Activated T-cell treated with anti-CD3 and anti-CD28 coated beads for 24 hours (primary cell): ENCODE measurements at regions not wholly inside any gene's neighbourhood (a gene's known extent, or its start where the extent isn't known, plus 50 kb on each side); places are given as distances from the start of the nearest gene placed in this dataset.
"Not testable (repeated sequence)": the region's sequence is repeated elsewhere in the genome, so short reads cannot be mapped to it uniquely, and the experiment has no call there.

Source experiments
- DNase-seq: peaks from one replicate; pipeline ENCODE4 v3.0.0-alpha.2; 2020; ENCODE audit warnings: low read depth

GRCh38 chr4:106869551-106869950, 166.6 kb downstream of the DKK2 start:
- DNase-seq: no peak

DNA sequence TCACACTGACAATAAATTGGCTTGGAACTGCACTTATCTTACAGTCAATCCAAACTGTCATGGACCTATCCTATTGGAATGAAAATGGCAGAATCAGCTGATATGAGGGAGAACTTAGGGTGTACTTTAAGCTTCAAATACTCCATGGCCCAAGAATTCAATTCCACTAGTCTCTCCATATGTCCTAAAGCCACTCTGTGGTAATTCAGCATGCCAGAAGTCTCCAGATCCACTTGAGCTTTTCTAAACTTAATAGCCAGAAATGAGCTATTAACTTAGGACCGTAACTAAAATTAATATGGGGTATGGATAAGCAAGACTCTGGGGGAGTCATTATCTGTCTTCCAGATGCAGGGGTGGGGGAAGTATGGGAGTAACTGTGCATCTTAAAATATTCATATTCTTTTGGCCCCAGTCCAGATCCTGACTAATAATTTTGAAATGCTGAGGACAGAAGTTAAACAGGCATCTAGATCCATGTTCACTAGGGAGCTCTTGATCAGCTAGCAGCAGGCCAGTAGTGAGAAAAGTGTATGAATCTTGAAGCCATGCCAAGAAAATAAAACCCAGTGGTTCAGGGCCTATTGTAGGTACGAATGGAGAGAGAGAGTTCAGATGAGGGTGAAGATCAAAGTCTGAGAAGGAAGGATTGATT, 167.6 kb downstream of the DKK2 start:
- DNase-seq: no peak

GRCh38 chr4:106864231-106864630, 171.9 kb downstream of the DKK2 start:
- DNase-seq: no peak

- no peak for DNase-seq
Measured at GRCh38 chr4:106854569-106855351, 181.4 kb downstream of the DKK2 start.

DNA sequence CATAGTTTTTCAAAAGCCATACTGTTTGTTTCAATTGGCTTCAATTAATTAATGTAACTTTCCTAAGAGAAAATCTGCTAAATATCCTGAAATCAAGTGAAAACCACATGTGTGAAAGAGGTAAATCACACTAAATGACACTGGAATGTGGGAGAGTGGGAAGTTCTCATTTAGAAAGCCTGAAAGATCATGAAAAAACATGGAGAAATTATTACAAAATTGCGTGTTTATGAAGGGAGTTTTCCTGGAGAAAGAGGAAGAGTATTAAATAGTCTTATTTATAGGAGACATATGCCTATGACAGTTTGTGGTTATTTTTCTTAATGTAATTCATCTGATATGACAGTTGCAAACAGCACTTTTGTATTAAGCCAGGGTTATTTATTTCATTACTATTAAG, 183.7 kb downstream of the DKK2 start:
- DNase-seq: no peak

DNA sequence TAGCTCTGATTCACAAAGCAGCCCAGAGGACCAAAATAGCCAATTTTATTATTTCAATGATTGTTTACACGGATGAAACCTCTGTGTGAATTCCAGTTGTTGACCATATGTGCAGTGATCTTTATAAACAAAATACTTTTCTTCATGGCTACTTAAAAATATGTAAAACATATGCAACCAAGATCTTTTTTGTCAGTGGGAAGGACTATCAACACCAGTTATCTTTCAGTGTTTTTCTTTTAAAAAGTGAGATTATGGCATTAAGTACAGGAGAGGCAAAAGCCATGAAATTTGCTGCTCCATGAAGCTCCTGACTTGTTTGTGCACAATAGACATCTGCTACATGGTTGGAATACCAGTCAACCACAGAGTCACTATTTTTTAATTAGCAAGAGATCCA, 184.4 kb downstream of the DKK2 start:
- no peak for DNase-seq

- DNase-seq: no peak
Measured at GRCh38 chr4:106850691-106851090, 185.4 kb downstream of the DKK2 start.

- no peak for DNase-seq
Measured at GRCh38 chr4:106835919-106836318, 200.2 kb downstream of the DKK2 start.

GRCh38 chr4:106830879-106831278, 205.2 kb downstream of the DKK2 start:
- DNase-seq: no peak

DNA sequence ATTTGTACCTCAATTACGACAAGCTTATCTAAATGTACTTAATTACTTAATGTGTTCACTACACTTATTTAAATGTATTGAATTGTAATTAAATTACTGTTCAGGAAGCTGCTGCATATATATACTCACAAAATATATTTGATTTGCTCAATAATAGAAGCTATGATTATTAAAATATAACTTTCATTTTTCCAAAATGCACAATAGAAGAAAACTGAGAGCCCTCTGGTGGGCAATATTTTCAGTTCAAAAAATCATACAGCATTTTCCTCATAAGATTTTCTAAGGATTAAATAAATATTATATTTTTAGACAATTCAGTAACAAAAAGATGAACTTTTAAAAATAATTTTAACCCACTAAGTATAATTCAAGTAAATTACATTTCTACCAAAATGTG, 217.3 kb downstream of the DKK2 start:
- DNase-seq: no peak

DNA sequence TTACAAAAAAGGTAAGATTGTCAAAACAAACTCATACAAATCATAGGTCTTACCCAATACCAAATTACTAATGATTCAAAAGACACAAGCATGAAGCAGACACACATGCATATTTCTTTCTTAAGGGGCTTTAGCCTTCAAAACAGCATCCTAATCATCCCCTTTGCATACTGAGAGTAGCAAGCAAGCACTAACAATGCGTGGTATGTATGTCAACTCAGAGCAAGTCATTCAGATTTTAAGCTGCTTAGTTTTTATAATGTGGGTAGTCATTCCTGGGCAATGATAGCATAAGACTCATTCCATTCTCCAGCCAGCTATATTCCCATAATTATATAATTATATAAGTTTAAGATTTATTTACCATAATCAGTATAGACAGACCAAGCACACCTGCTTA, 219.6 kb downstream of the DKK2 start:
- no peak for DNase-seq

DNA sequence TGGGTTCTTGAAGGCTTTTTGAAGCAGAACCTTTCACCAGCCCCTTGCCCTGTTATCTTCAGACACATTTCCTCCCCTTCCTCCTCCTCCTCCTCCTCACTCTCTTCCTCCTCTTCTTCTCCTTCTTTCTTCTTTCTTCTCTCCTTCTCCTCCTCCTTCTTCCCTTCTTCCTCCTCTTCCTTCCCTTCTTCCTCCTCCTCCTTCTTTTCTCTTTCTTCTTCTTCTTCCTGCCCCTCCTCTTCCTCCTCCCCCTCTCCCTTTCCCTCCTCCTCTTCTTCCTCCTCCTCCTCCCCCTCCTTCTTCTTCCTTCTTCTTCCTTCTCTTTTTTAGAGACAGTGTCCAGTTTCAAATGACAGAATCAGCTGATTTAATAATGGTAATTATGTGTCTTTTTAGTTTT, 226.0 kb downstream of the DKK2 start:
- no peak for DNase-seq

GRCh38 chr4:106809076-106809475, 227.0 kb downstream of the DKK2 start:
- no peak for DNase-seq

DNA sequence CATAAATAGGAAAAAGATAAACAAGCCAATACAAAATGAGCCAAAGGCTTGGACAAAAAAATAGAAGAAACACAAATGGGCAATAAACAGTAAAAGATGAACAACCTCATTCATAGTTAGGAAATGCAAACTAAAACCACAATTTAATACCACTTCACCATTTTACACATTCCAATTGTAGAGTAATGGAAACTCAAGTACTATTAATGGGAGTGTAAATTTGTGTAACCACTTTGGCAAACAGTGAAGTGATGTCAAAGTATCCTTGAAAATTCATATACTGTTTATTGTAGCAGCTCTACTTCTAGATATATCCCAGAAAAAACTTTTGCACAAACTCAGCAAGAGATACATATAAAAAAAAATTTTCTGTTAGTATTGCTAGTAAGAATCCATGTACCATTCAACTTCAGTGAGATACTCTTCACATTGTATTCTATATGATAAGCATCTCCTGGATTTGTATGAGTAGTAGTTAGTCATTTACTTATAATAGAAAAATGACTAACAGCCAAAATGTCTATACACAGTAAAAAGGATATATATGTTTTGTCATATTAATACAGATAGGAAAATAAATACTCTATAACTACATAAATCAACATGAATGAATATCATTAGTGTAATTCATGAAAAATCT, 229.8 kb downstream of the DKK2 start:
- DNase-seq: no peak

DNA sequence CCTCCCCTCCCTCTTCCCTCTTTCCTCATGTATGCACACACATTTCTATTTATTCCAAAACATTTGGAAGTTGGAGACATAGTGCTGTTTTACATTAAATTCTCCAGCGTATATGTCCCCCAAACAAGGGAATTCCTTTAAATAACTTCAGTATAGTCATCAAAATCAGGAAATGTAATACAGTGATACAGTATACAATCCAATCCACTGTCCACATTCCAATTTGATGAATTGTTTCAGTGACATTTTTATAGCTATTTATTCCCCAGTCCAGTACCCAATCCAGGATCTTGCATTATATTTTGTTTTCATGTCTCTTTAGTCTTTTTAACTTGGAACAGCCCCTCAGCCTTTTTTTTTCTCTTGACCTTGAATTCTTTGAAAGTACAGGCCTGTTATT, 233.0 kb downstream of the DKK2 start:
- no peak for DNase-seq

DNA sequence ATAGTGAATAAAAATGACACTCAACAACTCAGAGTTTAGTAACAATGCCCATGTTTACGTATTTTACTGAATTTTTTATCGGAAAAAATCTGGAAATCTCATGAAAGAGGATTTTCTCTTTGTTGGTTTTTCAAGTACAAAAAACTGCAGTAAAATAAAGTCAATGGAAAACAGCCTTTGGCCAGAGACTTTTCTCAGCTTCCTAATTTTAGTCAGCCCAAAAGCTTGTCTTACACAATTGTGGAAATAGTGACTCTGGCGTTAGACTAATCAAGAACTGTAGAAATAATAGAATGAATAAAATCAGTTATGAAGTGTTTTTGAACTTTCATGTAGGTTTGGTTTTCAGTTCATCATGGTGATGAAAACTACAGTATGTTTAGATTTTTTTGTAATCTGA, 234.7 kb downstream of the DKK2 start:
- no peak for DNase-seq

DNA sequence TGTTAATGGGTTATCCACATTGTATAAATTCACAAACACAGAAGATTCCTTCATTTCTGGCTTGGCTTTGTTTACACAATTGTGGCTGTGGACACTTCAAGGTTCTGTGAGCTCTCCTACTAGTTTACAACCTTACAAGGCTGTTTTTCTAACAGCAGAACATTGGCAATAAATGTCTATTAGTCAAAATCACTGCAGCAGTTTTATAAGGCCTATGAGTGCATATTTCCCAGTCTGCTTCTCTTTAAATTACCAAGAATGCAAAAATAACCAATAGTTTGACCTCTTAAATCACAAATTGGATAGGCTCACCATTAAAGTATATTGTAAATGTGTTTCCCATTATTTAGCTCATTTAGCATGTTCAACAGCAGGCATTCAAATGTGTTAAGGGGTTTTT, 239.2 kb downstream of the DKK2 start:
- no peak for DNase-seq

DNA sequence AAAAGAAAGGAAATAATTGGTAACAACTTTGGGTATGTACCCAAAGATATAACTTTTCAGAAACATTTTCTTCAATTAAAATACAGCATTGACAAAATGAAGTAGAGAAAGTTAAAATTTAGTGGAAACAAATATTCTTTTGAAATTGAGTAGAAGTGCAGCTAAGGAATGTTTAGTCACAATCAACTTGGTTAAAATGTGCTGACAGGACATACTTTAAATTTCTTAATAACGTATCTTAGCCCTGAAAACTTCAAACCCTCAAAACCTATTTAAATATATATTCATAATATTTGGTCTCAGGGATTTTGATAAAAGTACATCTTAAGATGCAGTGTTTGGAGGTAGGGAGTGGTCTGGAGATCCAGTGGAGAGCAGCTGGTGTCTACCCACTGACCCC, 240.8 kb downstream of the DKK2 start:
- DNase-seq: no peak

GRCh38 chr4:106793933-106794332, 242.2 kb downstream of the DKK2 start:
- no peak for DNase-seq

DNA sequence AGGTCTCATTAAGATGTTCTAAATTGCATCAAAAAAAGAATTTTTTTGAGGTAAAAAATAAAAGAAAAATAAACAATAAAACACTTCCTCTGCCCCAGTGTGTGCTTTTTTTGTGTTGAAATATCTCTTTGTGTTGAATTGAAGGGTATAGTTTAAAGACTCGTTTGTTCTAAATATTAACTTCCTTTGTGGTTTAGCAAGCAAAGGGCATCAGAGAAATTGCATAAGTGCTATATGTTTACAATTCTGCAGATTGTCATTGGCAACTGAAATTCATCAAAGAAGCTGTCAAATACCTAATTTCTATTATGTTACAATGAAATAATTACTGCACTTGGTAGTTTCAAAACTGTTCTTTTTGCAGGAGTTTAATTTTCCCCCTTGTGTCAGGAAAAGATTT, 260.5 kb downstream of the DKK2 start:
- DNase-seq: no peak

- DNase-seq: not testable (repeated sequence)
Measured at GRCh38 chr4:106774055-106774454, 262.1 kb downstream of the DKK2 start.

DNA sequence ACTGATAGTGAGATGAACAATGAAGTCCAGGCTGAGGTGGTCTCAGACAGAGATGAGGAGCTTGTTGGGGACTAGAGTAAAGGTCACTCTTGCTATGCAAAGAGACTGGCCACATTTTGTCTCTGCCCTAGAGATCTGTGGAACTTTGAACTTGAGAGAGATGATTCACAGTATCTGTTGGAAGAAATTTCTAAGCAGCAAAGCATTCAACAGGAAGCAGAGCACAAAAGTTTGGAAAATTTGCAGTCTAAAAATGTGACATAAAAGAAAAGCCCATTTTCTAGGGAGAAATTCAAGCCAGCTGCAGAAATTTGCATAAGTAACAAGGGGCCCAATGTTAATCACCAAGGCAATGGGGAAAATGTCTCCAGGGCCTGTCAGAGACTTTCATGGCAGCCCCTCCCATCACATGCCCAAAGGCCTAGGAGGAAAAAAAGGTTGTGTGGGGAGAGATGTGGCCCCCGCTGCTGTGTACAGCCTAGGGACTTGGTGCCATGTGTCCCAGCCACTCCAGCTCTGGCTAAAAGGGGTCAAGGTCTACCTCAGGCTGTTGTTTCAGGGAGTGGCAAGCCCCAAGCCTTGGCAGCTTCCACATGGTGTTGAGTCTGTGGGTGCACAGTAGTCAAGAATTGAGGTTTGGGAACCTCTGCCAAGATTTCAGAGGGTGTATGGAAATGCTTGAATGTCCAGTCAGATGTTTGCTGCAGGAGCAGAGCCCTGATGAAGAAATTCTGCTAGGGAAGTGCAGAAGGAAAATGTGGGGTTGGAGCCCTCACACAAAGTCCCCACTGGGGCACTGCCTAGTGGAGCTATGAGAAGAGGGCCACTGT, 262.8 kb downstream of the DKK2 start:
- DNase-seq: no peak

DNA sequence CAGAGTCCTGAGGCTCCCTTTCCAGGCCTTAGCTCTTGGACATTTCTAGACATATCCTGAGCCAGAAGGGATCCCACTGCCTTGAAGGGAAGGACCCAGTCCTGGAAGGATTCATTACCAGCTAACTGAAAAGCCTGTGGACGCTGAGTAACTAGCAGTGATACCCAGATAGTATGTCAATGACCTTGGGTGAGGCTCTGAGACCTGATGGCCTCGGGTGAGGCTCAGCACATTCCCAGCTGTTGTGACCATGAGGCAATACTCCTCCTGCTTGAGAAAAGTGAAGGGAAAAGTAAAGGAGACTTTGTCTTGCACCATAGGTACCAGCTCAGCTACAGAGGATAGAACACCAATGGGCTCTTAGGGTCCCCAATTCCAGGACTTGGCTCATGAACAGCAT, 268.1 kb downstream of the DKK2 start:
- no peak for DNase-seq
